AG20443 (cell line): ENCODE measurements at regions not wholly inside any gene's neighbourhood (a gene's known extent, or its start where the extent isn't known, plus 50 kb on each side); places are given as distances from the start of the nearest gene placed in this dataset.

Experiments
- DNase-seq: peaks from one replicate; pipeline ENCODE4 v3.0.0; 2012; ENCODE audit warnings: low spot score, mixed read lengths

GRCh38 chr3:106175276-106175675 is 306.5 kb upstream of the CBLB start:
- DNase-seq, result no peak

- peak; percentile 16 for DNase-seq
Observed at GRCh38 chr3:106176734-106177133, 307.9 kb upstream of the CBLB start.

GRCh38 chr3:106182950-106183511 is 314.2 kb upstream of the CBLB start:
- no peak for DNase-seq

GRCh38 chr3:106183762-106184391 is 315.1 kb upstream of the CBLB start:
- DNase-seq, result peak; percentile 59

- DNase-seq, result no peak
Observed at GRCh38 chr3:106184540-106185457, 316.0 kb upstream of the CBLB start.

GRCh38 chr3:106185949-106186348 is 317.1 kb upstream of the CBLB start:
- no peak for DNase-seq

- DNase-seq, result no peak
Observed at GRCh38 chr3:106190296-106190695, 321.5 kb upstream of the CBLB start.

- DNase-seq, result no peak
Observed at GRCh38 chr3:106191211-106191610, 322.4 kb upstream of the CBLB start.

- no peak for DNase-seq
Observed at GRCh38 chr3:106191913-106192312, 323.1 kb upstream of the CBLB start.

GRCh38 chr3:106193876-106194275 is 325.1 kb upstream of the CBLB start:
- no peak for DNase-seq

GRCh38 chr3:106194726-106195125 is 325.9 kb upstream of the CBLB start:
- DNase-seq, result no peak

- DNase-seq, result no peak
Observed at GRCh38 chr3:106197532-106198194, 328.9 kb upstream of the CBLB start.

GRCh38 chr3:106204160-106204868 is 335.5 kb upstream of the CBLB start:
- DNase-seq, result no peak

GRCh38 chr3:106206146-106206545 is 337.3 kb upstream of the CBLB start:
- DNase-seq, result peak; percentile 38

- DNase-seq, result no peak
Observed at GRCh38 chr3:106206613-106207012, 337.8 kb upstream of the CBLB start.

GRCh38 chr3:106208251-106208650 is 339.4 kb upstream of the CBLB start:
- no peak for DNase-seq

GRCh38 chr3:106208967-106209366 is 340.2 kb upstream of the CBLB start:
- no peak for DNase-seq

- no peak for DNase-seq
Observed at GRCh38 chr3:106209482-106209881, 340.7 kb upstream of the CBLB start.

- no peak for DNase-seq
Observed at GRCh38 chr3:106210923-106211322, 342.1 kb upstream of the CBLB start.

- DNase-seq, result no peak
Observed at GRCh38 chr3:106212665-106213222, 343.9 kb upstream of the CBLB start.

- DNase-seq, result no peak
Observed at GRCh38 chr3:106213954-106214353, 345.1 kb upstream of the CBLB start.

GRCh38 chr3:106214641-106215040 is 345.8 kb upstream of the CBLB start:
- DNase-seq, result no peak
